OCI-LY1 (cell line): ENCODE measurements at regions not wholly inside any gene's neighbourhood (a gene's known extent, or its start where the extent isn't known, plus 50 kb on each side); places are given as distances from the start of the nearest gene placed in this dataset.

Experiments
- H2AFZ ChIP-seq: fragments of 200-600 bp; sonication (generic), shearing (Covaris generic); 2 replicates; pipeline ENCODE4 v1.6.0; 2014; ENCODE audit warnings: antibody characterized with exemption, mild to moderate bottlenecking, low read length
- H3F3A ChIP-seq: fragments of 200-600 bp; sonication (generic), shearing (Covaris generic); 2 replicates; pipeline ENCODE4 v1.6.0; 2014; ENCODE audit warnings: mild to moderate bottlenecking, antibody characterized with exemption, low read length, moderate library complexity; ENCODE audit not compliant: insufficient read depth
- H3K27ac ChIP-seq: fragments of 200-600 bp; sonication (generic); 2 replicates; pipeline ENCODE4 v1.5.1; 2014; ENCODE audit warnings: low read length, mixed run types, mild to moderate bottlenecking, low read depth; ENCODE audit not compliant: poor library complexity, severe bottlenecking
- H3K27me3 ChIP-seq: fragments of 200-600 bp; sonication (generic); 2 replicates; pipeline ENCODE4 v1.6.0; 2014; ENCODE audit warnings: antibody characterized with exemption, mild to moderate bottlenecking, low read length, moderate library complexity; ENCODE audit not compliant: insufficient read depth
- H3K36me3 ChIP-seq: fragments of 200-600 bp; sonication (generic); 2 replicates; pipeline ENCODE4 v1.6.1; 2014; ENCODE audit warnings: mild to moderate bottlenecking, antibody characterized with exemption, low read length, moderate library complexity, mixed read lengths; ENCODE audit not compliant: insufficient read depth
- H3K4me1 ChIP-seq: fragments of 200-600 bp; sonication (generic); 2 replicates; pipeline ENCODE4 v1.5.1; 2014; ENCODE audit warnings: mild to moderate bottlenecking, low read length, moderate library complexity; ENCODE audit not compliant: insufficient read depth, severe bottlenecking
- H3K4me2 ChIP-seq: fragments of 200-600 bp; sonication (generic), shearing (Covaris generic); 2 replicates; pipeline ENCODE4 v1.6.1; 2014; ENCODE audit warnings: low read length
- H3K4me3 ChIP-seq: fragments of 200-600 bp; sonication (generic); 2 replicates; pipeline ENCODE4 v1.5.1; 2014; ENCODE audit warnings: low read length, low read depth, mild to moderate bottlenecking, mixed read lengths; ENCODE audit not compliant: poor library complexity, severe bottlenecking
- H3K79me2 ChIP-seq: fragments of 200-600 bp; shearing (Covaris generic); 2 replicates; pipeline ENCODE4 v1.6.1; 2016; ENCODE audit warnings: mixed run types, low read length, mixed read lengths; ENCODE audit not compliant: insufficient read depth
- H3K9ac ChIP-seq: fragments of 200-600 bp; sonication (generic), shearing (Covaris generic); 2 replicates; pipeline ENCODE4 v1.6.1; 2014; ENCODE audit warnings: mild to moderate bottlenecking, low read length, mixed read lengths
- H3K9me2 ChIP-seq: fragments of 200-600 bp; sonication (generic), shearing (Covaris generic); 2 replicates; pipeline ENCODE4 v1.6.1; 2014; ENCODE audit warnings: low read depth, mild to moderate bottlenecking, low read length, mixed read lengths
- H3K9me3 ChIP-seq: fragments of 200-600 bp; shearing (Covaris generic); 2 replicates; pipeline ENCODE4 v1.6.1; 2014; ENCODE audit warnings: low read length, mixed read lengths
- H4K20me1 ChIP-seq: fragments of 200-600 bp; sonication (generic), shearing (Covaris generic); 2 replicates; pipeline ENCODE4 v1.6.0; 2016; ENCODE audit warnings: mild to moderate bottlenecking, low read length; ENCODE audit not compliant: insufficient read depth
- CTCF ChIP-seq: fragments of 200-600 bp; sonication (generic), shearing (Covaris generic); IDR thresholded peaks from 2 replicates; pipeline ENCODE4 v1.5.1; 2017; ENCODE audit warnings: mild to moderate bottlenecking, antibody characterized with exemption, low read length, moderate library complexity, mixed read lengths
- EZH2 ChIP-seq: fragments of 200-600 bp; sonication (generic), shearing (Covaris generic); IDR thresholded peaks from 2 replicates; pipeline ENCODE4 v1.8.0; 2017; ENCODE audit warnings: borderline replicate concordance, mixed run types, mild to moderate bottlenecking, antibody characterized with exemption, low read length, moderate library complexity, mixed read lengths

- no peaks in the 10 kb centered on the region for H3K9me2 ChIP-seq
- no peak overlapping the region for H3K9ac ChIP-seq
- H3K27me3 ChIP-seq = no peaks in the 10 kb centered on the region
- no peaks in the 10 kb centered on the region for H3F3A ChIP-seq
- H3K36me3 ChIP-seq = no peaks in the 10 kb centered on the region
- H3K4me2 ChIP-seq = no peak overlapping the region
- H4K20me1 ChIP-seq = no peaks in the 10 kb centered on the region
- no peak overlapping the region for H3K4me3 ChIP-seq
- no peak for TF ChIP-seq CTCF
- TF ChIP-seq EZH2 = no peak
- no peaks in the 10 kb centered on the region for H3K4me1 ChIP-seq
- no peak overlapping the region for H3K27ac ChIP-seq
- H3K9me3 ChIP-seq = no peaks in the 10 kb centered on the region
- H3K79me2 ChIP-seq = no peaks in the 10 kb centered on the region
- no peak overlapping the region for H2AFZ ChIP-seq
These were observed 568.8 kb upstream of the PCDH15 start for GRCh38 chr10:55369670-55370420.

- Histone ChIP-seq H3K36me3 (no peaks in the 10 kb centered on the region), H3K4me1 (no peaks in the 10 kb centered on the region), H2AFZ (no peak overlapping the region), H3K4me2 (no peak overlapping the region), H3K9me3 (no peaks in the 10 kb centered on the region), H3K4me3 (no peak overlapping the region), H3K9ac (no peak overlapping the region), H3F3A (no peaks in the 10 kb centered on the region), H4K20me1 (no peaks in the 10 kb centered on the region), H3K9me2 (no peaks in the 10 kb centered on the region), H3K27ac (no peak overlapping the region), H3K79me2 (no peaks in the 10 kb centered on the region), H3K27me3 (no peaks in the 10 kb centered on the region)
- TF ChIP-seq CTCF (no peak), EZH2 (no peak)
These were observed 567.4 kb upstream of the PCDH15 start for GRCh38 chr10:55368467-55368866.

GRCh38 chr10:55367555-55367954 lies 566.5 kb upstream of the PCDH15 start:
- H3F3A ChIP-seq = no peaks in the 10 kb centered on the region
- no peak overlapping the region for H3K9ac ChIP-seq
- TF ChIP-seq EZH2 (no peak), CTCF (no peak)
- H3K27ac ChIP-seq = no peak overlapping the region
- H3K9me3 ChIP-seq = no peaks in the 10 kb centered on the region
- H2AFZ ChIP-seq = no peak overlapping the region
- no peaks in the 10 kb centered on the region for H3K4me1 ChIP-seq
- no peaks in the 10 kb centered on the region for H4K20me1 ChIP-seq
- no peaks in the 10 kb centered on the region for H3K9me2 ChIP-seq
- no peak overlapping the region for H3K4me3 ChIP-seq
- no peaks in the 10 kb centered on the region for H3K79me2 ChIP-seq
- no peaks in the 10 kb centered on the region for H3K27me3 ChIP-seq
- no peaks in the 10 kb centered on the region for H3K36me3 ChIP-seq
- H3K4me2 ChIP-seq = no peak overlapping the region
